Loucy (cell line): ENCODE measurements at regions not wholly inside any gene's neighbourhood (a gene's known extent, or its start where the extent isn't known, plus 50 kb on each side); places are given as distances from the start of the nearest gene placed in this dataset.

Experiments used
- EZH2phosphoT487 ChIP-seq: fragments of 200-600 bp; IDR thresholded peaks from 2 replicates; pipeline ENCODE4 v1.6.1; 2018; ENCODE audit warnings: antibody characterized with exemption, mild to moderate bottlenecking, moderate library complexity, borderline replicate concordance
- TF ChIP-seq, protein P1 (sequence below): fragments of 200-600 bp; sonication (generic); conservative IDR thresholded peaks from 2 replicates; pipeline ENCODE4 v1.5.1; 2014; ENCODE audit warnings: mild to moderate bottlenecking, antibody characterized with exemption, low read length

DNA sequence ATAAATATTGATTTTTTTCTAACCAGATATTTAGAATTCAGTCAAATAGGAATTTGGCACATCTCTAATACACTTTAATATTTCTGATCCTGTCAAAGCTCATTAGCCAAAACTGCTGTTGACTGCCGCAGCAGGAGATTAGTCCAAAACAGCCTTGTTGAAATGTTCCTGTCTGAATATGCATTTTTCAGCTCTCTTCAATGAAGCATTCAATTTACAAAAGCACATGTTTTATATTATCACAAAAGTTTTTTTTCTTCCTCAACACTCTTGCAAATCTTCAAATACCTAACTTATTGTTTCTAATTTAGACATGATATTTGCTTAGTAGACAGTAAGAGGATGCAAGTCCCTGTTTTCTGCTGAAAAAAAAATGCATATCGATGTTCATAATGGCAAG is 140.9 kb downstream of the SPATA18 start:
- TF ChIP-seq, protein P1, sequence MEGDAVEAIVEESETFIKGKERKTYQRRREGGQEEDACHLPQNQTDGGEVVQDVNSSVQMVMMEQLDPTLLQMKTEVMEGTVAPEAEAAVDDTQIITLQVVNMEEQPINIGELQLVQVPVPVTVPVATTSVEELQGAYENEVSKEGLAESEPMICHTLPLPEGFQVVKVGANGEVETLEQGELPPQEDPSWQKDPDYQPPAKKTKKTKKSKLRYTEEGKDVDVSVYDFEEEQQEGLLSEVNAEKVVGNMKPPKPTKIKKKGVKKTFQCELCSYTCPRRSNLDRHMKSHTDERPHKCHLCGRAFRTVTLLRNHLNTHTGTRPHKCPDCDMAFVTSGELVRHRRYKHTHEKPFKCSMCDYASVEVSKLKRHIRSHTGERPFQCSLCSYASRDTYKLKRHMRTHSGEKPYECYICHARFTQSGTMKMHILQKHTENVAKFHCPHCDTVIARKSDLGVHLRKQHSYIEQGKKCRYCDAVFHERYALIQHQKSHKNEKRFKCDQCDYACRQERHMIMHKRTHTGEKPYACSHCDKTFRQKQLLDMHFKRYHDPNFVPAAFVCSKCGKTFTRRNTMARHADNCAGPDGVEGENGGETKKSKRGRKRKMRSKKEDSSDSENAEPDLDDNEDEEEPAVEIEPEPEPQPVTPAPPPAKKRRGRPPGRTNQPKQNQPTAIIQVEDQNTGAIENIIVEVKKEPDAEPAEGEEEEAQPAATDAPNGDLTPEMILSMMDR = no peak
- no peak for TF ChIP-seq EZH2phosphoT487
